ENCODE measurements at regions not wholly inside any gene's neighbourhood (a gene's known extent, or its start where the extent isn't known, plus 50 kb on each side); places are given as distances from the start of the nearest gene placed in this dataset.

- Mint-ChIP-seq H3K9me3 (peaks cover 17% of the 10 kb centered on the region), H3K4me3 (no peak overlapping the region), H3K4me1 (no peaks in the 10 kb centered on the region), H3K36me3 (ENCODE audit: low read depth) (no peaks in the 10 kb centered on the region), H3K27me3 (no peaks in the 10 kb centered on the region), H3K27ac (no peak overlapping the region)
- ATAC-seq (no peak), DNase-seq (no peak)
Observed at GRCh38 chr18:4638680-4639079, 183.6 kb upstream of the DLGAP1 start.

GRCh38 chr18:4637876-4638275, 182.8 kb upstream of the DLGAP1 start:
- H3K27me3 Mint-ChIP-seq, result no peaks in the 10 kb centered on the region

GRCh38 chr18:4636967-4637366, 181.9 kb upstream of the DLGAP1 start:
- H3K36me3 Mint-ChIP-seq (ENCODE audit: low read depth), result no peaks in the 10 kb centered on the region
- DNase-seq (no peak), ATAC-seq (no peak)
- no peaks in the 10 kb centered on the region for H3K4me1 Mint-ChIP-seq
- no peaks in the 10 kb centered on the region for H3K27me3 Mint-ChIP-seq
- H3K27ac Mint-ChIP-seq, result no peak overlapping the region
- H3K9me3 Mint-ChIP-seq, result peaks cover 22% of the 10 kb centered on the region
- H3K4me3 Mint-ChIP-seq, result no peak overlapping the region

More at GRCh38 chr18:4637876-4638275, 182.8 kb upstream of the DLGAP1 start:
- DNase-seq (no peak), ATAC-seq (no peak)
- H3K4me3 Mint-ChIP-seq, result no peak overlapping the region
- H3K9me3 Mint-ChIP-seq, result peaks cover 18% of the 10 kb centered on the region
- no peaks in the 10 kb centered on the region for H3K4me1 Mint-ChIP-seq
- H3K27ac Mint-ChIP-seq, result no peak overlapping the region
- H3K36me3 Mint-ChIP-seq (ENCODE audit: low read depth), result no peaks in the 10 kb centered on the region

- H3K9me3 Mint-ChIP-seq, result peaks cover 15% of the 10 kb centered on the region
- H3K27me3 Mint-ChIP-seq, result no peaks in the 10 kb centered on the region
- ATAC-seq (no peak), DNase-seq (no peak)
- H3K4me1 Mint-ChIP-seq, result no peaks in the 10 kb centered on the region
- no peaks in the 10 kb centered on the region for H3K36me3 Mint-ChIP-seq (ENCODE audit: low read depth)
- no peak overlapping the region for H3K4me3 Mint-ChIP-seq
- H3K27ac Mint-ChIP-seq, result no peak overlapping the region
Observed at GRCh38 chr18:4631239-4631638, 176.1 kb upstream of the DLGAP1 start.

- H3K27me3 Mint-ChIP-seq, result no peaks in the 10 kb centered on the region
- no peak for DNase-seq
- H3K27ac Mint-ChIP-seq, result no peak overlapping the region
- H3K36me3 Mint-ChIP-seq (ENCODE audit: low read depth), result no peaks in the 10 kb centered on the region
- no peak overlapping the region for H3K4me3 Mint-ChIP-seq
- peaks cover 7% of the 10 kb centered on the region for H3K9me3 Mint-ChIP-seq
- H3K4me1 Mint-ChIP-seq, result no peaks in the 10 kb centered on the region
- ATAC-seq, result no peak
Observed at GRCh38 chr18:4605212-4605611, 150.1 kb upstream of the DLGAP1 start.

GRCh38 chr18:4603955-4604354, 148.8 kb upstream of the DLGAP1 start:
- no peaks in the 10 kb centered on the region for H3K27me3 Mint-ChIP-seq
- H3K27ac Mint-ChIP-seq, result no peak overlapping the region
- H3K9me3 Mint-ChIP-seq, result peaks cover 8% of the 10 kb centered on the region
- no peak for ATAC-seq
- no peak overlapping the region for H3K4me3 Mint-ChIP-seq
- no peaks in the 10 kb centered on the region for H3K36me3 Mint-ChIP-seq (ENCODE audit: low read depth)
- DNase-seq, result no peak
- H3K4me1 Mint-ChIP-seq, result no peaks in the 10 kb centered on the region

- H3K4me1 Mint-ChIP-seq, result no peaks in the 10 kb centered on the region
- no peak overlapping the region for H3K4me3 Mint-ChIP-seq
- no peak overlapping the region for H3K27ac Mint-ChIP-seq
- no peaks in the 10 kb centered on the region for H3K36me3 Mint-ChIP-seq (ENCODE audit: low read depth)
- H3K9me3 Mint-ChIP-seq, result peaks cover 8% of the 10 kb centered on the region
- ATAC-seq (no peak), DNase-seq (no peak)
- H3K27me3 Mint-ChIP-seq, result no peaks in the 10 kb centered on the region
Observed at GRCh38 chr18:4599312-4599711, 144.2 kb upstream of the DLGAP1 start.

- no peak for ATAC-seq
- no peak overlapping the region for H3K27ac Mint-ChIP-seq
- no peaks in the 10 kb centered on the region for H3K36me3 Mint-ChIP-seq (ENCODE audit: low read depth)
- no peaks in the 10 kb centered on the region for H3K27me3 Mint-ChIP-seq
- H3K4me3 Mint-ChIP-seq, result no peak overlapping the region
- no peaks in the 10 kb centered on the region for H3K4me1 Mint-ChIP-seq
- peaks cover 8% of the 10 kb centered on the region for H3K9me3 Mint-ChIP-seq
- DNase-seq, result no peak
Observed at GRCh38 chr18:4597301-4597700, 142.2 kb upstream of the DLGAP1 start.

- H3K4me3 Mint-ChIP-seq, result no peak overlapping the region
- peaks cover 7% of the 10 kb centered on the region for H3K9me3 Mint-ChIP-seq
Observed at GRCh38 chr18:4593895-4594294, 138.8 kb upstream of the DLGAP1 start.

GRCh38 chr18:4593459-4593858, 138.4 kb upstream of the DLGAP1 start:
- H3K36me3 Mint-ChIP-seq (ENCODE audit: low read depth), result no peaks in the 10 kb centered on the region
- H3K27ac Mint-ChIP-seq, result no peak overlapping the region
- H3K4me3 Mint-ChIP-seq, result no peak overlapping the region
- ATAC-seq (no peak), DNase-seq (no peak)
- no peaks in the 10 kb centered on the region for H3K27me3 Mint-ChIP-seq
- H3K9me3 Mint-ChIP-seq, result peaks cover 7% of the 10 kb centered on the region
- H3K4me1 Mint-ChIP-seq, result no peaks in the 10 kb centered on the region

More at GRCh38 chr18:4593895-4594294, 138.8 kb upstream of the DLGAP1 start:
- no peaks in the 10 kb centered on the region for H3K27me3 Mint-ChIP-seq
- DNase-seq (no peak), ATAC-seq (no peak)
- no peaks in the 10 kb centered on the region for H3K36me3 Mint-ChIP-seq (ENCODE audit: low read depth)
- no peak overlapping the region for H3K27ac Mint-ChIP-seq
- H3K4me1 Mint-ChIP-seq, result no peaks in the 10 kb centered on the region

- ATAC-seq (no peak), DNase-seq (no peak)
- H3K4me1 Mint-ChIP-seq, result no peaks in the 10 kb centered on the region
- H3K27me3 Mint-ChIP-seq, result no peaks in the 10 kb centered on the region
- no peak overlapping the region for H3K27ac Mint-ChIP-seq
- H3K36me3 Mint-ChIP-seq (ENCODE audit: low read depth), result no peaks in the 10 kb centered on the region
- no peak overlapping the region for H3K4me3 Mint-ChIP-seq
- H3K9me3 Mint-ChIP-seq, result peaks cover 9% of the 10 kb centered on the region
Observed at GRCh38 chr18:4589056-4589800, 134.1 kb upstream of the DLGAP1 start.

- H3K4me1 Mint-ChIP-seq, result no peaks in the 10 kb centered on the region
- no peaks in the 10 kb centered on the region for H3K27me3 Mint-ChIP-seq
- H3K36me3 Mint-ChIP-seq (ENCODE audit: low read depth), result no peaks in the 10 kb centered on the region
- no peak for ATAC-seq
- H3K27ac Mint-ChIP-seq, result no peak overlapping the region
- H3K9me3 Mint-ChIP-seq, result peaks cover 15% of the 10 kb centered on the region
- H3K4me3 Mint-ChIP-seq, result no peak overlapping the region
- no peak for DNase-seq
Observed at GRCh38 chr18:4587204-4587603, 132.1 kb upstream of the DLGAP1 start.

- ATAC-seq (no peak), DNase-seq (no peak)
- Mint-ChIP-seq H3K27ac (no peak overlapping the region), H3K4me1 (no peaks in the 10 kb centered on the region), H3K9me3 (peaks cover 19% of the 10 kb centered on the region), H3K36me3 (ENCODE audit: low read depth) (no peaks in the 10 kb centered on the region), H3K27me3 (no peaks in the 10 kb centered on the region), H3K4me3 (no peak overlapping the region)
Observed at GRCh38 chr18:4586731-4587130, 131.6 kb upstream of the DLGAP1 start.

- H3K27ac Mint-ChIP-seq, result no peak overlapping the region
- H3K36me3 Mint-ChIP-seq (ENCODE audit: low read depth), result no peaks in the 10 kb centered on the region
- H3K9me3 Mint-ChIP-seq, result peaks cover 26% of the 10 kb centered on the region
- no peak overlapping the region for H3K4me3 Mint-ChIP-seq
- no peaks in the 10 kb centered on the region for H3K27me3 Mint-ChIP-seq
- no peaks in the 10 kb centered on the region for H3K4me1 Mint-ChIP-seq
- DNase-seq (no peak), ATAC-seq (no peak)
Observed at GRCh38 chr18:4582431-4583335, 127.6 kb upstream of the DLGAP1 start.

- Mint-ChIP-seq H3K36me3 (ENCODE audit: low read depth) (no peaks in the 10 kb centered on the region), H3K4me3 (no peak overlapping the region), H3K27me3 (no peaks in the 10 kb centered on the region), H3K4me1 (no peaks in the 10 kb centered on the region), H3K9me3 (peaks cover 30% of the 10 kb centered on the region), H3K27ac (no peak overlapping the region)
- no peak for ATAC-seq
- DNase-seq, result no peak
Observed at GRCh38 chr18:4581966-4582365, 126.9 kb upstream of the DLGAP1 start.
